ENCODE measurements at regions not wholly inside any gene's neighbourhood (a gene's known extent, or its start where the extent isn't known, plus 50 kb on each side); places are given as distances from the start of the nearest gene placed in this dataset.
"Not testable (repeated sequence)": the region's sequence is repeated elsewhere in the genome, so short reads cannot be mapped to it uniquely, and the experiment has no call there.

DNA sequence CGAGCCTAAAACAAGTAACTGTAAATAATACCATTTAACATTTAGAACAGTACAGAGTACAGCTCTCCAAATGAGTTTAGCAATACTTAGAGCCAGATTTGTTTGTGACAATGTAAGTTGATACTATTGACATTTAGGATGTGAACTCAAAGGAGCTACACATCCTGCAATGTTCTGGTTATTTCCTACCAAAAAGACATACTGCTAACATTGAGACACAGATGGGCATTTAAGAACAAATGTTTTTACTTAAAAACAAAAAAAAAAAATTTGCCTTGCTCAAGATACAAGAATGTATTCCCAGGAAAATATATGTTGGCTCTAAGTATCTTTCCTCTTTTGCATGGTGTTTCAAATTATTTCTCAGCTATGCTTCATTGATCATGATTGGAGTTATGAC lies 1464.8 kb upstream of the PRMT6 start:
- no peak overlapping the region for H3K4me3 ChIP-seq (ENCODE audit: low read depth, low read length)
- in situ Hi-C loops (cut with HindIII; ENCODE audit: low sequenced_read_pairs), result no loop called here
- no peak for DNase-seq (ENCODE audit: low read depth, low spot score)
- TF ChIP-seq, protein P1, sequence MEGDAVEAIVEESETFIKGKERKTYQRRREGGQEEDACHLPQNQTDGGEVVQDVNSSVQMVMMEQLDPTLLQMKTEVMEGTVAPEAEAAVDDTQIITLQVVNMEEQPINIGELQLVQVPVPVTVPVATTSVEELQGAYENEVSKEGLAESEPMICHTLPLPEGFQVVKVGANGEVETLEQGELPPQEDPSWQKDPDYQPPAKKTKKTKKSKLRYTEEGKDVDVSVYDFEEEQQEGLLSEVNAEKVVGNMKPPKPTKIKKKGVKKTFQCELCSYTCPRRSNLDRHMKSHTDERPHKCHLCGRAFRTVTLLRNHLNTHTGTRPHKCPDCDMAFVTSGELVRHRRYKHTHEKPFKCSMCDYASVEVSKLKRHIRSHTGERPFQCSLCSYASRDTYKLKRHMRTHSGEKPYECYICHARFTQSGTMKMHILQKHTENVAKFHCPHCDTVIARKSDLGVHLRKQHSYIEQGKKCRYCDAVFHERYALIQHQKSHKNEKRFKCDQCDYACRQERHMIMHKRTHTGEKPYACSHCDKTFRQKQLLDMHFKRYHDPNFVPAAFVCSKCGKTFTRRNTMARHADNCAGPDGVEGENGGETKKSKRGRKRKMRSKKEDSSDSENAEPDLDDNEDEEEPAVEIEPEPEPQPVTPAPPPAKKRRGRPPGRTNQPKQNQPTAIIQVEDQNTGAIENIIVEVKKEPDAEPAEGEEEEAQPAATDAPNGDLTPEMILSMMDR (IDR thresholded peaks at IDR 0.05; ENCODE audit: low read depth, low read length), result no peak

DNA sequence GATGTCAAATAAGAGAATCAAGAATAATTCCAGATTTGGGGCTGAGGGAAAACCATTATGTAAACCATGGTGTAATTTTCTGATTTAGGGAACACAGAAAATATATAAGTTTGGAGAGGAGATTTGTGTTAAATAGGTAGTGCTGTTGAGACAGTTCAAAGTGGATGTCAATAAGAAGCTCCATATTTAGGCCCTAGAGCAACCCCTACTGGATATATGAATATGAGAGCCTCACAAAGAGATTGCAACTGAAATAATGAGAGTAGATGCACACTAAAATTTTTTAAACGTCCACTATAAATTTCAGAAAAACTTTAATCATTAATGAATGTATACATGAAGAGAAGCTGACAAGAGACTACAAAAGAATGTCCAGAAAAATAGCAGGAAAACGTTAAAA lies 1447.8 kb upstream of the PRMT6 start:
- in situ Hi-C loops (cut with HindIII; ENCODE audit: low sequenced_read_pairs), result no loop called here
- DNase-seq (ENCODE audit: low read depth, low spot score), result no peak
- TF ChIP-seq, protein P1 (IDR thresholded peaks at IDR 0.05; ENCODE audit: low read depth, low read length), result no peak

DNA sequence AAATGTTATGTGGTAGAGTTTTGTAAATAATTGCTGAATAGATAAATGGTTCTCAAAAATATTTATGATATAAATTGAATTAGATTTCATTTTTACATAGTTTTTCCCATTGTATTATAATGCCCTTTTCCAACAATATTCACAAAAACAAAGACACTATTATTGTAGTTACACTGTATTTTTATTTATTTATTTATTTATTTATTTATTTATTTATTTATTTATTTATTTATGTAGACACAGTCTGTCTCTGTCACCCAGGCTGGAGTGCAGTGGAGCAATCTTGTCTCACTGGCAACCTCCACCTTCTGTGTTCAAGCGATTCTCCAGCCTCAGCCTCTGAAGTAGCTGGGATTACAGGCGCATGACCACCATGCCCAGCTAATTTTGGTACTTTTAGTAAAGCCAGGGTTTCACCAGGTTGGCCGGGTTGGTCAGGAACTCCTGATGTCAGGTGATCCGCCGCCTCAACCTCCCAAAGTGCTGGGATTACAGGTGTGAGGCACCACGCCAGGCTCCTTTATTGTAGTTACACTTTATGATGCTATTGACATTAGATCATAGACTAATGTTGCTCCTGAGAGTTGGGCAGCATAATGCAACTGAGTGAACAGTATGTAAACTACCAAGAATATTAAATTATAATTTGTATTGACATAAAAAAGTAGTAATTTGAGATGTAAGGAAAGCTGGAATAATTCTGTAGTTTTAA lies 1430.0 kb upstream of the PRMT6 start:
- in situ Hi-C loops (cut with HindIII; ENCODE audit: low sequenced_read_pairs), result no loop called here
- TF ChIP-seq, protein P1 (IDR thresholded peaks at IDR 0.05; ENCODE audit: low read depth, low read length), result no peak

More for the DNA sequence above, 1447.8 kb upstream of the PRMT6 start:
- no peak overlapping the region for H3K4me3 ChIP-seq (ENCODE audit: low read depth, low read length)

DNA sequence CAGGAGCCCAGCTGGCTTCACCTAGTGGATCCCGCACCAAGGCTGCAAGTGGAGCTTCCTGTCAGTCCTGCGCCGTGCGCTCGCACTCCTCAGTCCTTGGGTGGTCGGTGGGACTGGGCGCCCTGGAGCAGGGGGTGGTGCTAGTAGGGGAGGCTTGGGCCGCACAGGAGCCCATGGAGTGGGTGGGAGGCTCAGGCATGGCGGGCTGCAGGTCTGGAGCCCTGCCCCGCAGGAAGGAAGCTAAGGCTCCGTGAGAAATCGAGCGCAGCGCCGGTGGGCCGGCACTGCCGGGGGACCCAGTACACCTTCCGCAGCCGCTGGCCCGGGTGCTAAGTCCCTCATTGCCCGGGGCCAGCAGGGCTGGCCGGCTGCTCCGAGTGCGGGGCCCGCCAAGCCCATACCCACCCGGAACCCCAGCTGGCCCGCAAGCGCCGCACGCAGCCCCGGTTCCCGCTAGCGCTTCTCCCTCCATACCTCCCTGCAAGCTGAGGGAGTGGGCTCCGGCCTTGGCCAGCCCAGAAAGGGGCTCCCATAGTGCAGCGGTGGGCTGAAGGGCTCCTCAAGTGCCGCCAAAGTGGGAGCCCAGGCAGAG lies 1425.2 kb upstream of the PRMT6 start:
- in situ Hi-C loops (cut with HindIII; ENCODE audit: low sequenced_read_pairs); DNase-seq (ENCODE audit: low read depth, low spot score); H3K4me3 ChIP-seq (ENCODE audit: low read depth, low read length): not testable (repeated sequence)

More for the DNA sequence above, 1430.0 kb upstream of the PRMT6 start:
- DNase-seq (ENCODE audit: low read depth, low spot score), result no peak
- H3K4me3 ChIP-seq (ENCODE audit: low read depth, low read length), result no peak overlapping the region

DNA sequence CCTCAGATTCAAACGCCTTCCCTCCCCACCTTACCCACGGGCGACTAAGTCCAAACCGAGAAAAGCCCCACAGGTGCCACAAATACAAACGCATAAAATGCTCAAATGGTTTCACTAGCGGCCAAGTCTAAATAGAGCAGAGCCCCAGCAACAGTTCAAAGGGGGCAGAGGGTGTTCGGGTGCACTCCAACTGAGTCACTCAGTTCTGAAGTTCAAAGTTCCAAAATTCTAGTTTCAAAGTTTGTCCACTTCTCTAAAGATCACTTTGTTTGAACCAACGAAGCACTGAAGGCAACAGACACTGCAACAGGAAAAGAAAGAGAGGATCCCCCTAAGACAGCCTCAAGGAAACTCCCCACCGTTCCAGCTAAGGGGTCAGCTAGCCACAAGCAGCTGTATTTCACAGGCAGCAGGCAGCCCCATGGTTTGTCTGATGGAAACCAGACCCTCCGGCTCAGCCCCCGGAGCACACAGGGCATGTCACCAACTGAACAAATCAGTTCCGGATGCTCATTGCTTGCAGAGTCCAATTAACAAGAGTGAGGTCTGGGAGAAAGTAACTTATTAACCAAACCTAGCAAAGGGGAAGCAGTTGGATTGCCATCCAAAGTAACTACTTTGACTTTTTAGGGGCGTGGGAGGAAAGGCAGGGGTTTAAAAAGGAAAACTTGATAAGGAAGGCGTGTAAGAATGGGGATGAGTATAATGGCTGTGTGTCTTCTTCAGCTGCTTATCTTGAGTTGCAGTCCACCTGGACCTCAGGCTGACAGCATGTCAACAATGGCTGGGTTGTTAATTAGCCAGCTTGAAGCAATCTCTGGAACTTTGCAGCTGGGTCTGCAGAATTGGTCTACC lies 1423.9 kb upstream of the PRMT6 start:
- TF ChIP-seq, protein P1 (IDR thresholded peaks at IDR 0.05; ENCODE audit: low read depth, low read length), result no peak
- H3K4me3 ChIP-seq (ENCODE audit: low read depth, low read length), result no peak overlapping the region

DNA sequence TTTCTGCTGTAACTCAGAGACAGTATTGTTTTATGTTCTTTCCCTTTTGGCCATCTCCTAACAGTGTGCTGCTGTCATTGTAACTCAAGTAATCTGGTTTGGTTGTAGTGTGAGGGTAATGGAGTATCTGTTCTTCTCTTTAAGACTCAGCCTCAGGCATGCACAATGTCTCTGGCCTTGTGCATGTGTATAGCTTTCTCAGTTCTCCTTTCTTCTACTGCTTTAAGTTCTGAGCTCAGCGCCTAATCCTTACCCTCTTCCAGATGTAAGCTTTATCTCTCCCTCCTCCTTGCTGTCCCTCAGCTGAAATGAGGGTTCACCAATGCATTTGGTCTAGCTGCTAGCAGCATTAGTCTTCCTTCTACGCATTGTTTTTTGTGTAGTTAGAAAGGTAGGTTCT lies 1420.4 kb upstream of the PRMT6 start:
- TF ChIP-seq, protein P1 (IDR thresholded peaks at IDR 0.05; ENCODE audit: low read depth, low read length), result no peak
- no peak for DNase-seq (ENCODE audit: low read depth, low spot score)
- in situ Hi-C loops (cut with HindIII; ENCODE audit: low sequenced_read_pairs), result no loop called here
- no peak overlapping the region for H3K4me3 ChIP-seq (ENCODE audit: low read depth, low read length)

More for the DNA sequence above, 1423.9 kb upstream of the PRMT6 start:
- in situ Hi-C loops (cut with HindIII; ENCODE audit: low sequenced_read_pairs), result no loop called here
- no peak for DNase-seq (ENCODE audit: low read depth, low spot score)

Data from astrocyte of the spinal cord (primary cell).